ENCODE measurements at regions not wholly inside any gene's neighbourhood (a gene's known extent, or its start where the extent isn't known, plus 50 kb on each side); places are given as distances from the start of the nearest gene placed in this dataset.
"Not testable (repeated sequence)": the region's sequence is repeated elsewhere in the genome, so short reads cannot be mapped to it uniquely, and the experiment has no call there.

GRCh38 chr15:85196697-85197096 is 183.7 kb upstream of the AKAP13 start:
- DNase-seq (ENCODE audit: low read depth in 2 of 2) = not testable (repeated sequence)

DNA sequence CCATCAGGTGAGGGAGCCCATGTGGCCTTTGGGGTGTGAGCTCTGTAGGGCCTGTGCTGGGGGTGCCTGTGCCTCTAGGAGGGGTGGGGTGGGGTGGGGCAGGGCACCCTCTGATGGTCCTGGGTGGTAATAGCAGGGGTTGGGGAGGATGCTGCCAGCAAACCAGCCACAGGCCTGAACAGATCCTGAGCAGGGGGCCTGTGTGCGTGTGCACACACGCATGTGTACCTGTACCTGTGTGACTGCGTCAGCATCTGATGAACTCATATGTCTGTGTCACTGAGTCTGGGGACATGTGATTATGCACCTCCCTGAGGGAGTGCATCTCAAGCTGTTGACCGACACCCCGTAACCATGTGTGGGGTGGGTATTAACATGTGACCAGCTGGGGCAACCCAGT is 182.8 kb upstream of the AKAP13 start:
- not testable (repeated sequence) for DNase-seq (ENCODE audit: low read depth in 2 of 2)

- not testable (repeated sequence) for DNase-seq (ENCODE audit: low read depth in 2 of 2)
Observed at GRCh38 chr15:85198432-85198831, 182.0 kb upstream of the AKAP13 start.

GRCh38 chr15:85200215-85200614 is 180.2 kb upstream of the AKAP13 start:
- not testable (repeated sequence) for DNase-seq (ENCODE audit: low read depth in 2 of 2)

GRCh38 chr15:85201118-85201793 is 179.1 kb upstream of the AKAP13 start:
- DNase-seq (ENCODE audit: low read depth in 2 of 2) = not testable (repeated sequence)

DNA sequence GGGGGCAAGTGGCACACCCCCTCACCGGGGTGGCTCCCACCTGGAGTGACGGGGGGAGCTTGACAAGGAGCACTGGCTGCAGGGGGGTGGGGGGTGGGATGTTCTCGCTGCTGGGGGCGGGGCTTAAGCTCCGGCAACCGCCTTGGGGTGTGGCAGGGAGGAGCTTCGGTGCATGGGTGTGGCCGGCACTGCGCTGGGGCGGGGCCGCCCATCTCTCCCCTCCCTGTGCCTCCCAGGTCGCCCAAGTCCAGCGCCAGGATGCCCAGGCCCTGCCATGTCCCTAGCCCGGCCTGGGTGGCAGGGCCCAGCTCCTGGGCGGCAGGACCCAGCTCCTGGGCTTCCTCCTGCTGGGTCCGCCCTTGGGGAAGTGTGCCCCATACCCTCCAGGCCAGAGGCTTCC is 175.9 kb upstream of the AKAP13 start:
- not testable (repeated sequence) for DNase-seq (ENCODE audit: low read depth in 2 of 2)

GRCh38 chr15:85233791-85234325 is 146.5 kb upstream of the AKAP13 start:
- DNase-seq (ENCODE audit: low read depth in 2 of 2) = not testable (repeated sequence)

DNA sequence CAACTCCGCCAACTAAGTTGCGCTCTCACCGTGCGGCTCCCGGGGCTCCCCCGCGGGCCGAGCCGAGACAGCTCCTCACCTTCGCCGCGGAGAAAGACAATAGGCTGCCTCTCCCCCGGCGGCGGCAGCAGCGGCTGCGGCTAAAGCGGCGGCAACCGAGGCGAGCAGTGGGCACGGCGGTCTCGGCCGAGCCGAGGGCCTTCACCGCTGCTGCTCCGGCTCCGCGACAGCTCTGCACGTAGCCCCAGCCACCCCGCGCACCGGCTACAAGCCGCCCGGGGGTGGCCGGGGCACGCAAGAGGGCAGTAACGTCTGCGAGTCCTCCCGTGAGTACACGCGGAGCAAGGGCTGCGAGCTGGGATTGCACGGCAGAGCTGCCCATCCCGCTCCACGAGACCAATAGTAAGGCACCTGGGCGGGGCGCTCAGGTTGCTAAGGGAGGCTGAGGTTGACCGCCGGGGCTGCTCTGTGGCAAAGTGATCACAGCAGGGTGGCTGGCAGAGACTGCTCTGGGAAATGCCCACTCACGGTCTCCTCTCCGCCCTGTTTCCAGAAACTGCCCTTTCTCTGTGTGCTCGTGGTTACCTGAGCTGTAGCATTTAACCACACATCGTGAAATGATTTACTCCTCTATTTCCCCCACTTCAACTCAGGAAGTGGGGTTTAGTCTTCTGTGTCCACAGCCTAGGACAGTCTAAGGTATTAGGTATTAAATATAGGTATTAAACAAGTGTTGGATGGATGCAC is 145.8 kb upstream of the AKAP13 start:
- not testable (repeated sequence) for DNase-seq (ENCODE audit: low read depth in 2 of 2)

DNA sequence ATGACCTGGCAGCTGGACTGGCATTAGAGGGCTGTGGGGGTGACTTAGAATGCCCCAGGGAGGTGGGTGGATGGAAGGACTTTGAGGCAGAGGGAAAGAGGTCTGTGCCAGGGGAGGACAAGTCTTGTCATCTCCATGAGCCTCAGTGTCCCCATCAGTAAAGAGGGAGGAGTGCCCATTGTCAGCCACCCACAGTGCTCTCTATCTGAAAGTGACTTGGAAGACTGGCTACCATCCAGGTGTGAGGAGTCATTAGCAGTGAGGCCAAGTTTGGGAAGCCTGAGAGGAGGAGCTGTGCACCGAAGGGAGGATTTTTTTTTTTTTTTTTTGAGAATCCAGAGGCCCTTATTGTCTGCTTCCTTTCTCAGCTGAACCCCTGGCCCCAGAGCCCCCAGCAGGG is 136.3 kb upstream of the AKAP13 start:
- not testable (repeated sequence) for DNase-seq (ENCODE audit: low read depth in 2 of 2)

GRCh38 chr15:85250938-85251542 is 129.4 kb upstream of the AKAP13 start:
- not testable (repeated sequence) for DNase-seq (ENCODE audit: low read depth in 2 of 2)

GRCh38 chr15:85253196-85253915 is 127.0 kb upstream of the AKAP13 start:
- DNase-seq (ENCODE audit: low read depth in 2 of 2) = not testable (repeated sequence)

DNA sequence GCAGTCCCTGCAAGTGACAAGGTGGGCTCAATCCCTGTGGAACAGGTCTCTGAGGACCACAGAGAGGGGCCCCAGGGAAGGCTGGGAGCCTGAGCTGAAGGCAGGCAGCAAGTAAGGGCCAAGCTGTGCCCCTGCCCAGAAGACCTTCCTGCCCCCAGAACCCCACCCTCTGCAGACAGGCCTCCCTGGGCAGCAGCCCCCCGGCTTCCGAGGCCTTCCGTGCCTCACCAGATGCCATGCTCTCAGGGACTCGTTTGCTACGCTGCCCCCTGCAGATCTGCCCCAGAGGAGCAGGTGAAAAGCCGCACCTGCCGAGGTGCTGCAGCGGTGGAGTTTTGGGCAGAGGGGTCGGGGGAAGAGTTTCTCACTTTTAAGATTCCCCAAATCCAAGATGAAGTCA is 125.4 kb upstream of the AKAP13 start:
- DNase-seq (ENCODE audit: low read depth in 2 of 2) = not testable (repeated sequence)

- not testable (repeated sequence) for DNase-seq (ENCODE audit: low read depth in 2 of 2)
Observed at GRCh38 chr15:85255502-85255901, 124.9 kb upstream of the AKAP13 start.

DNA sequence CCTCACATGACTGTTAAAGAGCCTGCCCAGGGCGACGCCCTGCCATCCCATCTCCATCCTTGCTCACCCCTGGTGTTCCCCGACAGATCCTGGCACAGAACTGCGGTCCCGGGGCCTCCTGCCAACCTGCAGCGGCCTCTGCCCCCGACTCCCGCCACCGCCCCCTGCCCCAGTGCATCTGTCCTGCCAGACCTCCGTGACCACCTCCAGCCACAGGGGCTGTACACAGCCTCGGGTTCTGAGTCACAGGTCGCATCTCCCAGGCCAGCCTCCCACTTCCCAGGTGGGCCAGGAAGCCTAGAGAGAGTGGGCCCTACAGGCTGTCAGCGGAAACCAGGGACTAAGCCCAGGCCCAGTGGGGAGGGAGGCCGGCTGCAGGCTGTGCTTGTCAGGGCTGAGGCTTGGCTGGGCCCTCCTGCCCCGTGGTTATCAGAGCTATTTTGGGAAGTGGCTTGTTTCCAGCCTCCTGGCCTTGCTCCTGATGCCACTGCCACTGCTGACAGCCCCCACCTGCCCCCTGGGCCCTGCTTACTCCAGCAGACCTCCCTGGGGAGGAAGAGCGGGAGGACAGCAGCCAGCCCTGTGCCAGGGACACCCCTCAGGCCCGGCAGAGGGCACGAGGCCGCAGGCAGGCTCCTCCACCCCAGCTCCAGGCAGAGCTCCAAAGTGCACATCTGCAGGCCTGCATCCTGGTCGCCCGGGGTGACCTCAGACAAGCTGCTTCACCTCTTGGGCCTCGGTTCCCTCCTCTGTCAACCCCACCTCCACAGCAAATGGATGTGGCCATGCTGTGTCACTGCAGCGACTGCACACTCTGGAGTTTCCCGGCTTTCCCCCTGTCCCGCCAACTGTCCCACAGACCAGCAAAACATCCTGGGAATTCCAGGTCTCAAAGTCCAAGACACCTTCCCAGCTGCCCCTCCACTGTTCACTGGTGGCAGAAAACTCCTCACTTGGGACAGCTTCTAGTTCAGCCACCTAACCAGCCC is 124.1 kb upstream of the AKAP13 start:
- not testable (repeated sequence) for DNase-seq (ENCODE audit: low read depth in 2 of 2)

- DNase-seq (ENCODE audit: low read depth in 2 of 2) = not testable (repeated sequence)
Observed at GRCh38 chr15:85258062-85258445, 122.3 kb upstream of the AKAP13 start.

DNA sequence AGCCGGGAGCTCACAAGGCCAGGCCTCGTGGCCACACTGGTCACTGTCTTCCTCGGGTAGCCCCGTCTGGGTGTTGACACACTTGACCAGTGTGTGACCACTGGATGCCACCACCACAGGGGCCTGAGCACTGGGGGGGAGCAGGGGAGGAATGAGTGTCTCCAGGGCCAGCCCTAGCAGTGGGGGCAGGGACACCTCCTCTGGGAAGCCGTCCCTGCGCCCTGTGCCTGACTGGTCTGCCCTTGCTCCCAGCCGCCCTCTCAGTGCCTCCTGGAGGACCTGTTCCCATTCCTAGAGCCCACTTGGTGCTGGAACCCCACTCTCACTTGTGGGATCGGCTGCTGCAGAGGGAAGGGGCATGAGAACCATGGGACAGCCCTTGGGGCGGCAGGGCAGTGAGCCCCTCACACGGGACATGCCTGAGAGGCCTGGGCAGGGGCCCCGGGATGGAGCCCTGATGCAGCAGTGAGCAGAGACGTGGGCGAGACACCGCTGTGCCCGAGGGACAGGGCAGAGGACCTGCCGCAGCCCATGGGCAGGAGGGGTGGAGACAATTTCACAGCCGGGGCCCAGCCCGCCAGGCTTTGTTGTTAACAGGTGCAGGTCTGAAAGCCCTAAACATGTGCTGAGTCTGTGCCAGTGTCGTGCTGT is 121.7 kb upstream of the AKAP13 start:
- DNase-seq (ENCODE audit: low read depth in 2 of 2) = not testable (repeated sequence)

- not testable (repeated sequence) for DNase-seq (ENCODE audit: low read depth in 2 of 2)
Observed at GRCh38 chr15:85260526-85260925, 119.9 kb upstream of the AKAP13 start.

GRCh38 chr15:85262461-85263055 is 117.8 kb upstream of the AKAP13 start:
- DNase-seq (ENCODE audit: low read depth in 2 of 2) = not testable (repeated sequence)

DNA sequence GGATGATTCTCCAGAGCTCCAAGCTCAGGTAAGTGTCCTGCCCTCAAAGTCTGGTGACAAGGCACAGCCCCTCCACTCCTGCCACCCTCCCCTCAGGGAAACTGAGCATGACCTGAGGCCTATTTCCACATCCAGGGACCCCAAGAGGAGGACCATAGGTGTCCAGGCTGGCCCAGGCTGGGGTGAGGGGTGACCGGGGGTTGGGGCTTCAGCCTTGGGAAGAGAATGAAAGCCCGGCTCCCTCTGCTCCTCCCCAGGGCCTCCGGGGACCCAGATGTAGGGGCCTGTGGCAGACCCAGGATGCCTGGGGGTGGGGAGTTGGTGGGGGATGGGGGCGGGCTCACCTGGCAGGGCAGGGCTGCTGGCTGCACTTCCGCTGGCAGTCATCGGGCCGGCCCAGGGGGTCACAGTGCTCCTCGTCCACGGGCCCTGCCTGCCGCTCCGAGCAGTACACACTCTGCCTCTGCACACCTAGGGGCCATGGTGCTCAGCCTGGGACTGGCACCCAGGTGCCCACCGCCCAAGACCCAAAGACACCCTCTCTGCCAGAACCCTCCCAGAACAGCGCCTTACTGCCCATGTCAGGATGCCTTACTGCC is 116.5 kb upstream of the AKAP13 start:
- not testable (repeated sequence) for DNase-seq (ENCODE audit: low read depth in 2 of 2)
